ENCODE measurements at regions not wholly inside any gene's neighbourhood (a gene's known extent, or its start where the extent isn't known, plus 50 kb on each side); places are given as distances from the start of the nearest gene placed in this dataset.

DNA sequence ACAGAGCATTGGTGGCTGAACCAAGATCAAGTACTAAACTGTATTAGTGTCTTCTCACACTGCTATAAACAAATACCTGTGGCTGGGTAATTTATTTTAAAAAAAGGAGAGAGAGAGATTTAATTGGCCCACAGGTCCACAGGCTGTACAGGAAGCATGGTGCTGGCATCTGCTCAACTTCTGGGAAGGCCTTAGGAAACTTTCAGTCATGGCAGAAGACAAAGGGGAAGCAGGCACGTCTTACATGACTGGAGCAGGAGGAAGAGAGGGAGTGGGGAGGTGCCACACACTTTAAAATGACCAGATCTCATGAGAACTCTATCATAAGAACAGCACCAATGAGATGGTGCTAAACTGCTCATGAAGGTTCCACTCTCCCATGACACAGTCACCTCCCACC, 95.2 kb upstream of the JCAD start:
- TF ChIP-seq POLR2A (IDR thresholded peaks at IDR 0.05; ENCODE audit: low read depth, low read length) (no peak), POLR2AphosphoS5 (IDR thresholded peaks at IDR 0.05; ENCODE audit: low read length) (no peak), DPF2 (IDR thresholded peaks at IDR 0.05) (no peak), SP1 (IDR thresholded peaks at IDR 0.05; ENCODE audit: low read depth, low read length) (no peak), KDM1A (IDR thresholded peaks at IDR 0.05; ENCODE audit: borderline replicate concordance) (no peak), EZH2 (IDR thresholded peaks at IDR 0.05; ENCODE audit: borderline replicate concordance, control insufficient read depth, low read depth, low read length) (no peak), PAX8 (IDR thresholded peaks at IDR 0.05) (no peak)
- TF ChIP-seq, protein P1, sequence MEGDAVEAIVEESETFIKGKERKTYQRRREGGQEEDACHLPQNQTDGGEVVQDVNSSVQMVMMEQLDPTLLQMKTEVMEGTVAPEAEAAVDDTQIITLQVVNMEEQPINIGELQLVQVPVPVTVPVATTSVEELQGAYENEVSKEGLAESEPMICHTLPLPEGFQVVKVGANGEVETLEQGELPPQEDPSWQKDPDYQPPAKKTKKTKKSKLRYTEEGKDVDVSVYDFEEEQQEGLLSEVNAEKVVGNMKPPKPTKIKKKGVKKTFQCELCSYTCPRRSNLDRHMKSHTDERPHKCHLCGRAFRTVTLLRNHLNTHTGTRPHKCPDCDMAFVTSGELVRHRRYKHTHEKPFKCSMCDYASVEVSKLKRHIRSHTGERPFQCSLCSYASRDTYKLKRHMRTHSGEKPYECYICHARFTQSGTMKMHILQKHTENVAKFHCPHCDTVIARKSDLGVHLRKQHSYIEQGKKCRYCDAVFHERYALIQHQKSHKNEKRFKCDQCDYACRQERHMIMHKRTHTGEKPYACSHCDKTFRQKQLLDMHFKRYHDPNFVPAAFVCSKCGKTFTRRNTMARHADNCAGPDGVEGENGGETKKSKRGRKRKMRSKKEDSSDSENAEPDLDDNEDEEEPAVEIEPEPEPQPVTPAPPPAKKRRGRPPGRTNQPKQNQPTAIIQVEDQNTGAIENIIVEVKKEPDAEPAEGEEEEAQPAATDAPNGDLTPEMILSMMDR (IDR thresholded peaks at IDR 0.05 in 2 of 3, conservative IDR thresholded peaks at IDR 0.05 in 1 of 3; ENCODE audit: control insufficient read depth in 2 of 3, extremely low read depth in 1 of 3, insufficient read depth in 1 of 3, low read depth in 3 of 3, low read length in 3 of 3), result no peak
- TF ChIP-seq, protein P2, sequence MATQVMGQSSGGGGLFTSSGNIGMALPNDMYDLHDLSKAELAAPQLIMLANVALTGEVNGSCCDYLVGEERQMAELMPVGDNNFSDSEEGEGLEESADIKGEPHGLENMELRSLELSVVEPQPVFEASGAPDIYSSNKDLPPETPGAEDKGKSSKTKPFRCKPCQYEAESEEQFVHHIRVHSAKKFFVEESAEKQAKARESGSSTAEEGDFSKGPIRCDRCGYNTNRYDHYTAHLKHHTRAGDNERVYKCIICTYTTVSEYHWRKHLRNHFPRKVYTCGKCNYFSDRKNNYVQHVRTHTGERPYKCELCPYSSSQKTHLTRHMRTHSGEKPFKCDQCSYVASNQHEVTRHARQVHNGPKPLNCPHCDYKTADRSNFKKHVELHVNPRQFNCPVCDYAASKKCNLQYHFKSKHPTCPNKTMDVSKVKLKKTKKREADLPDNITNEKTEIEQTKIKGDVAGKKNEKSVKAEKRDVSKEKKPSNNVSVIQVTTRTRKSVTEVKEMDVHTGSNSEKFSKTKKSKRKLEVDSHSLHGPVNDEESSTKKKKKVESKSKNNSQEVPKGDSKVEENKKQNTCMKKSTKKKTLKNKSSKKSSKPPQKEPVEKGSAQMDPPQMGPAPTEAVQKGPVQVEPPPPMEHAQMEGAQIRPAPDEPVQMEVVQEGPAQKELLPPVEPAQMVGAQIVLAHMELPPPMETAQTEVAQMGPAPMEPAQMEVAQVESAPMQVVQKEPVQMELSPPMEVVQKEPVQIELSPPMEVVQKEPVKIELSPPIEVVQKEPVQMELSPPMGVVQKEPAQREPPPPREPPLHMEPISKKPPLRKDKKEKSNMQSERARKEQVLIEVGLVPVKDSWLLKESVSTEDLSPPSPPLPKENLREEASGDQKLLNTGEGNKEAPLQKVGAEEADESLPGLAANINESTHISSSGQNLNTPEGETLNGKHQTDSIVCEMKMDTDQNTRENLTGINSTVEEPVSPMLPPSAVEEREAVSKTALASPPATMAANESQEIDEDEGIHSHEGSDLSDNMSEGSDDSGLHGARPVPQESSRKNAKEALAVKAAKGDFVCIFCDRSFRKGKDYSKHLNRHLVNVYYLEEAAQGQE (IDR thresholded peaks at IDR 0.05; ENCODE audit: low read depth, low read length), result no peak

Measured in GM12878 (cell line).